ENCODE measurements at regions not wholly inside any gene's neighbourhood (a gene's known extent, or its start where the extent isn't known, plus 50 kb on each side); places are given as distances from the start of the nearest gene placed in this dataset.
"Not testable (repeated sequence)": the region's sequence is repeated elsewhere in the genome, so short reads cannot be mapped to it uniquely, and the experiment has no call there.

DNA sequence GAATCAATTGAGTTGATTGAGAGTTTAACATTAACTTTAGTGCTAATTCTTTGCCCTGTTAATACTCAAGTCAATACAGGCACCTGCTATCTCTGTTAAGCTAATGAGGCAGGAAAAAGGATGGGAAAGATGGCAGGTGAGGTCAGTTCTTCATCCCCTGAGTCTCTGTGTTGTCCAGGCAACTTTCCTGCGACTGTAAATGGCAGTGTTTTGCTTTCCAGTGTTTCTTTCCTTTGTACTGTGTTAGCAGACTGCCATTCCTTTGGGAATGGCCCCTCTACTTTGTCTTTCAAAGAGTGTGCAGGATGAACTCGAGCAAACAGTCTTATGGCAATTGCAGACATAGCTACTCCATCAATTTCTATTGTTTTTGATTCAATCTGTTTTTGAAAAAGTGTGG, 202.2 kb upstream of the VLDLR start:
- DNase-seq: no peak
- CTCF ChIA-PET: no interaction called here
- no peak overlapping the region for H3K4me3 Mint-ChIP-seq
- no peak overlapping the region for H3K27ac Mint-ChIP-seq
- H3K36me3 Mint-ChIP-seq: no peaks in the 10 kb centered on the region
- no peaks in the 10 kb centered on the region for H3K9me3 Mint-ChIP-seq
- no peaks in the 10 kb centered on the region for H3K27me3 Mint-ChIP-seq
- H3K4me1 Mint-ChIP-seq: no peaks in the 10 kb centered on the region

DNA sequence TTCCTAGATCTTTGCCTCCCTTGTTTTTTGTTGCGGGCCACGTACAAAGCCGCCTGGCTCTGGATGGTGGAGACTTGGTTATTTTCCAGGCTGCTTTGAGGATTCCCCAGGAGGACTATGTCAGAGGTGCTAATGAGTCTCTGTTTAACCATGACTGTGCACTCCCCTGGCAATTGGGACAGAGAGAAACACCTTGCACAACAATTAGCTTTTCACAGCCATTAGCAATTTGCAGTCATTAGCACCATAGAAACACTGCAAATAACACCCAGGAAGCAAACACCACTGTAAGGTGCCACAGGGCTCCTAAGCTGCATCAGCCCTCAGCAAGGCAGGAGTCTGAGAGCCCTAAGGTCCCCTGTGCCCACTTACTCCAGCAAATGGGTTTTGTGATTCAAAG, 201.0 kb upstream of the VLDLR start:
- Mint-ChIP-seq H3K36me3 (no peaks in the 10 kb centered on the region), H3K27me3 (no peaks in the 10 kb centered on the region), H3K4me1 (no peaks in the 10 kb centered on the region), H3K9me3 (no peaks in the 10 kb centered on the region), H3K4me3 (no peak overlapping the region), H3K27ac (no peak overlapping the region)
- CTCF ChIA-PET: no interaction called here
- DNase-seq: no peak

DNA sequence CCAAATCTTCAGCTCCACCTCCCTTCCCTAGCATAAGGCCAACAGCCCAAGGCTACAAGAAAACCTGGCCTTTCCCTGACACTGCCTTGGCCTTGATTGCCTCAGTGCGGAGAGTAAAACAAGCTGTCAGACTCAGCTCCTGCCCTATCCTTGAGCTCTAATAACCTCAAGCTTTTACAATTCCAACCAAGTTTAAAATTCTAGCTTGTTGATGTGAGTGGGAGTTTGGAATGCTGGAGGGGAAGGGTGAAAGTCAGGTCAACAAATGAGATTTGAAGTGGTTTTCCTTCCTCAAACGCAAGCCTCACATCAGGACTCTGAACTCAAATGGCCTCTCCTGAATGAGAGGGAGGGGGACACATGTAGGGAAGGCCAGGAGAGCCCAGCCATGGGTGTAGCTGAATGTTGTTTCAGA, 197.0 kb upstream of the VLDLR start:
- Mint-ChIP-seq H3K9me3 (no peaks in the 10 kb centered on the region), H3K27me3 (no peaks in the 10 kb centered on the region), H3K4me3 (no peak overlapping the region), H3K4me1 (no peaks in the 10 kb centered on the region), H3K27ac (no peak overlapping the region), H3K36me3 (no peaks in the 10 kb centered on the region)
- CTCF ChIA-PET: no interaction called here
- DNase-seq: no peak

DNA sequence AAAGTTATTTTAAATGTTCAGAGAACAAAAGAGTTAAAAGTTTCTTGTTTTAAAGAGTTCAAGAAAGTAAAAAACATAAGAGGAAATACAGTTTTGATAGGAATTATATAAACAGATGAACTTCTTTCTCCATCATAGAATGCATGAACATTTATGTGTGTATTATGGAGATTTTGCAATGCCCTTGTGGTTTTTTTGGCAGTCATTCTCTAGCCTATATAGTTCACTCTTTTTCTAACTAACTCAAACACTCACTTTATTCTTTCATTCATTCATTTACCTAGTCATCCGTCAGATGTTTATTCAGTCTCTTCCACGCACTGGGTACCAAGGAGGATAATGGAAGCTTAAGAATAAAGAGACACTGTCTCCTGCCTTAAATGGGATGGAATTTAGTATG, 195.9 kb upstream of the VLDLR start:
- CTCF ChIA-PET: no interaction called here
- Mint-ChIP-seq H3K27me3 (no peaks in the 10 kb centered on the region), H3K36me3 (no peaks in the 10 kb centered on the region), H3K27ac (no peak overlapping the region), H3K4me3 (no peak overlapping the region), H3K4me1 (no peaks in the 10 kb centered on the region), H3K9me3 (no peaks in the 10 kb centered on the region)
- no peak for DNase-seq

DNA sequence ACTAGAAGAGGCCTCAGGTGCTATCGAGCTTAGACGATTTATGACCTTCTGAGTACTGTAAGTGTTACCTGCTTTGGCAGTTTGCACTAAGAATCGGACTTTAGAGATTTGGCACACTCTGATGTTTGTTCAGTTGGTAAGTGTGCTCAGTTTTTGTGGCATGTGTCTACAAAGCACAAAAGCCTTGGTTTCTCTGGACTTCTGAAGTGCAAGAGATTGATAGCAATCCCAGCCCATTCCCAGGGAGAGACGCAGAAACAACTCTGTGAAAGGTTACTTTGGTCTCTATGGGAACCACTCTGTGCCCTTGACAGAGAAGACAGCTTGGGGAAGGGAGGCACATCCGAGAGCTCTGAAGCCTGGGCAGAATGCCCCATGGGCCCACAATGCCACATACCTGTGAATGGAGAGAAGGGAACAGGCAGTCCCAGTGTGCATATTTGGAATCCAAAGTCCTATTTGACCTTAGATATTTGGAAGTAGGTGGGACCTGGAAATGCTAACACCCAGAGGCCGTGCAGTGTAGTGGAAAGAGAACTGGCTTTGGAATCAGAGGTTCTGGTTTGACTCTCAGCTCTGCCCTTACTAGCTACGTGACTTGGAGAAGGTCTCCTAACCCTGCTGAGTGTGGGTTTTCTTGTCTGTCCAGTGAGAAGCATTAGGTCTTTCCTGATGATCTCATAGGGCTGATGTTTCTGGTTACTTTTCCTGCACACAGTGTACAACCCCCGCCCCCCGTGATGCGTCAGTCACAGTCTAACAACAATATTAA, 194.3 kb upstream of the VLDLR start:
- no peak overlapping the region for H3K27ac Mint-ChIP-seq
- H3K27me3 Mint-ChIP-seq: no peaks in the 10 kb centered on the region
- DNase-seq: no peak
- H3K36me3 Mint-ChIP-seq: no peaks in the 10 kb centered on the region
- H3K4me3 Mint-ChIP-seq: no peak overlapping the region
- no peaks in the 10 kb centered on the region for H3K9me3 Mint-ChIP-seq
- CTCF ChIA-PET: no interaction called here
- no peaks in the 10 kb centered on the region for H3K4me1 Mint-ChIP-seq

DNA sequence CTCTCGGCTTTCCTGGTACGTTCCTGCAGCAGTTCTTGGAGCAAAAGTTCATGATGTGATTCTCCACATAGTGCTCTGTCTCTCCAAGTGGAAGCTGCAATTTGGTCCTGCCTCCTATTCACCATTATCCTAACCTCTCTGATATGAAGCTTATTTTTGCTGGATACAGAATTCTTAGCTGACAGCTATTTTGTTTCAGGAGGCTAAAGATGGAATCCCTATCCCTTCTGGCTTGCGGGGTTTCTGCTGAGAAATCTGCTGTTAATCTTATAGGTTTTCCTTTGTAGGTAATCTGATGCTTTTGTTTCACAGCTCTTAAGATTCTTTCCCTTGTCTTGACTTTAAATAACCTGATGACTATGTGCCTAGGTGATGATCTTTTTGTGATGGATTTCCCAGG, 181.6 kb upstream of the VLDLR start:
- Mint-ChIP-seq H3K27me3 (no peaks in the 10 kb centered on the region), H3K4me3 (no peak overlapping the region), H3K4me1 (no peaks in the 10 kb centered on the region), H3K36me3 (no peaks in the 10 kb centered on the region), H3K9me3 (peaks cover 11% of the 10 kb centered on the region), H3K27ac (no peak overlapping the region)
- no peak for DNase-seq
- CTCF ChIA-PET: no interaction called here

DNA sequence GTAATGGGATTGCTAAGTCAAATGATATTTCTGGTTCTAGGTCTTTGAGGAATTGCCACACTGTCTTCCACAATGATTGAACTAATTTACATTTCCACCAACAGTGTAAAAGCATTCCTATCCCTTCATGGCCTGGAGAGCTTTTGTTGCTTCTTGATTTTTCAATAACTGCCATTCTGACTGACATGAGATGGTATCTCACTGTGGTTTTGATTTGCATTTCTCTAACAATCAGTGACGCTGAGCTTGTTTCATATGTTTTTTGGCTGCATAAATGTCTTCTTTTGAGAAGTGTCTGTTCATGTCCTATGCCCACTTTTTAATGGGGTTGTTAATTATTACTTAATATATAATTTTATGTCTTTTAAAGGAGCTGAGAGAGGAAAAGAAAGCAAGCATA, 177.7 kb upstream of the VLDLR start:
- not testable (repeated sequence) for H3K27me3 Mint-ChIP-seq

DNA sequence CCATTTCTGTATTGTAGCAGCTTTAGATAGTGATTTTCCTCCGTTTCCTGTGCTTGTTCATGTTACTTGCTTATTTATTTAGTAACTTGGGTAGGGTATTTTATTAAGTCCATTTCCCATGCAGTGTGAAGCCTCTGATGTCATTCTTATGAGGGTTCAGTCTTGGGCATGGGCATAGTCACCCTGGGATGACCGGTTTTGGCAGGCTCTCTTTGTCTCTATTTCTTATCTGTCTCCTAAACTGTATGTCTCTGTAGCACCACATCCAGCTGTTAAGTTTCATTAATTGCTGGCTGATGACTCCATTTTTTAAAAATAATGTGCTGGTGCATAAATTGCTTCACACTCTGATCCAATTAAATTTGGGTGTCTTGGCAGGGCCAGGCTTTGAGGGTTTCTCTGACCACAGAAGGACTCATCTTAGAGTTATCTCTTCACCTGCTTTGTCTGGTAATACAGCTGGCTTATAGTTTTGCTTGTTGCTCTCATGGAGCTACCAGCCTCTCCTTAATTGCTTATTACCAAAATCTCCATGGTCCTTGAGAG, 173.3 kb upstream of the VLDLR start:
- no peak overlapping the region for H3K27ac Mint-ChIP-seq
- DNase-seq: no peak
- peaks cover 4% of the 10 kb centered on the region for H3K9me3 Mint-ChIP-seq
- CTCF ChIA-PET: no interaction called here
- no peaks in the 10 kb centered on the region for H3K4me1 Mint-ChIP-seq
- no peak overlapping the region for H3K4me3 Mint-ChIP-seq
- H3K27me3 Mint-ChIP-seq: no peaks in the 10 kb centered on the region
- H3K36me3 Mint-ChIP-seq: no peaks in the 10 kb centered on the region

More for the DNA sequence above, 177.7 kb upstream of the VLDLR start:
- H3K27ac Mint-ChIP-seq, H3K36me3 Mint-ChIP-seq, H3K4me1 Mint-ChIP-seq, H3K4me3 Mint-ChIP-seq, DNase-seq, CTCF ChIA-PET: not testable (repeated sequence)
- H3K9me3 Mint-ChIP-seq: peaks cover 11% of the 10 kb centered on the region

DNA sequence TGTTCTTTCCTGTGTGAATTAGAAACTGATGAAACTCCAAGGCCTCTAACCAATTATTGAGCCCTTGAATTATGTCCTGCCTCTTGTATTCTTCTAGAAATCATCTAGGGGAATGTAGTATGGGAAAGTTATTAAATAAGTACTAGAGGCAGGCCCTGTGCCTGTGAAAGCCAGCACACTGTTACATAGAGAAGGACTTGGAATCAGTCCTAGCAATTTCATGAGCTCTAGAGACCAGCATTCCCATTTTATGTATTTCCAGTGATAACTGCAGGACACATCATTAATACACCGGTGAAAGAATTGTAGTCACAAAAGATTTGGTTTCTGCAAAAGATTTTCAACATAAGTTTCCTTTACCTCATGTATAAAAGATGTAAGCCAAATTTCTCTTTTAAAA, 168.5 kb upstream of the VLDLR start:
- Mint-ChIP-seq H3K36me3 (no peaks in the 10 kb centered on the region), H3K4me1 (no peaks in the 10 kb centered on the region), H3K27ac (no peak overlapping the region), H3K9me3 (no peaks in the 10 kb centered on the region), H3K4me3 (no peak overlapping the region), H3K27me3 (no peaks in the 10 kb centered on the region)
- DNase-seq: no peak
- CTCF ChIA-PET: no interaction called here

DNA sequence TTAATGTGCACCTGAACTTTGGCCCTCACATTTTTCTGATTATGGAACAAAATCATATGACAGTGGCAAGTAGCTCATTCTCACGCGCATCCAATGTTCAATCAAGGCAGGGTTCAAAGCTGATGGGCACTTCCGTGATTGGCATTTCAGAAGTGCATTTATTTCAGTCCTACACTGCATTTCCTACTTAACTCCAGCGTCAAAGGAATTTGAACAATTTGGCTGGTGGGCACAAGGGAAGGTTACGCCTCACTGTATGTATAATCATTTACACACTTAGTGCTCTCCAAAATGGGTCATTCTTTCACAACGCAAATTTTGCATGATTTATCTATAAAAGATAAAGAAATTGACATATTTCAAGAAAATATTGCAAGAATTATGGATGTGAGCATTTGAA, 167.9 kb upstream of the VLDLR start:
- Mint-ChIP-seq H3K27ac (no peak overlapping the region), H3K4me3 (no peak overlapping the region)
- CTCF ChIA-PET: no interaction called here

DNA sequence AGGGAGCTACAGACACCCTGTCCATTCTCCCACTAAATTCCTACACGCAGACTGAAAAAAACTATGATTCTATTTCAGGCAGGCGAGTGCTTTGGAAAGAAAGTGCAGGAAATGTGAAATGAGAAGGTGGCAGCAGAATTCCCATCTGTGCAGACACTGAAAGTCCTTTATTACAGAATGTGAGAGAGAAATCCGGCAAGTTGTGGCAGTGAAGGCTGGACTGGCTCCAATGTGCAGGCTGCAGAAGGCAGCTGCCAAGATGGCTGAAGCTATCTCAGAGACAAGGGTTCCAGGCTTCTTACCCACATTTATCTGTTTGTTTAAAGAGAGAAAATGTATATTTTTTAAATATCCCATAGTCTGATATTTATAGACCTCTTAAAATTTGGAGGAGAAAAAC, 161.8 kb upstream of the VLDLR start:
- Mint-ChIP-seq H3K27me3 (peaks cover 4% of the 10 kb centered on the region), H3K36me3 (no peaks in the 10 kb centered on the region), H3K9me3 (no peaks in the 10 kb centered on the region), H3K4me1 (no peaks in the 10 kb centered on the region), H3K27ac (no peak overlapping the region), H3K4me3 (no peak overlapping the region)
- no peak for DNase-seq
- CTCF ChIA-PET: no interaction called here

More for the DNA sequence above, 167.9 kb upstream of the VLDLR start:
- DNase-seq: no peak
- H3K9me3 Mint-ChIP-seq: no peaks in the 10 kb centered on the region
- no peaks in the 10 kb centered on the region for H3K4me1 Mint-ChIP-seq
- H3K27me3 Mint-ChIP-seq: no peaks in the 10 kb centered on the region
- no peaks in the 10 kb centered on the region for H3K36me3 Mint-ChIP-seq

DNA sequence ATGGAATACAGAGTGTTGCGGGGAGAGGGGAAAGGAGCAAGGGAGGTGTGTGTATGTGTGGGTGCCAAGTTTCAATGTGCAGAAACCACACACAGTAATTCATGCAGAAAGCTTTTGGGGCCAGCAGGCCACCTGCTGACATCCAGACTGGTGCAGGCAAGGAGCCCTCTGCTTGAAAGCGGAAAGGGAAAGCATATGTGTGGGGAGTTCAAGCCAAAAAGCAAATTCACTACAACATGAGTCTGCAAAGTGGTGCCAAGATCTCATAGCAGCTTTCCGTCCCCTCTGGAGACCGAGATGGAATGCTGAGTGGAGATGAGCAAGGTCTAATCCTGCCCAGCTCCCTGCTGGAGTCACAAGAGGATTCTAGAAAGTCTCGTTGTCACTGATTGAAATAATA, 159.7 kb upstream of the VLDLR start:
- Mint-ChIP-seq H3K4me3 (no peak overlapping the region), H3K4me1 (no peaks in the 10 kb centered on the region), H3K36me3 (no peaks in the 10 kb centered on the region), H3K27ac (no peak overlapping the region), H3K9me3 (no peaks in the 10 kb centered on the region), H3K27me3 (peaks cover 4% of the 10 kb centered on the region)
- CTCF ChIA-PET: no interaction called here
- DNase-seq: no peak

DNA sequence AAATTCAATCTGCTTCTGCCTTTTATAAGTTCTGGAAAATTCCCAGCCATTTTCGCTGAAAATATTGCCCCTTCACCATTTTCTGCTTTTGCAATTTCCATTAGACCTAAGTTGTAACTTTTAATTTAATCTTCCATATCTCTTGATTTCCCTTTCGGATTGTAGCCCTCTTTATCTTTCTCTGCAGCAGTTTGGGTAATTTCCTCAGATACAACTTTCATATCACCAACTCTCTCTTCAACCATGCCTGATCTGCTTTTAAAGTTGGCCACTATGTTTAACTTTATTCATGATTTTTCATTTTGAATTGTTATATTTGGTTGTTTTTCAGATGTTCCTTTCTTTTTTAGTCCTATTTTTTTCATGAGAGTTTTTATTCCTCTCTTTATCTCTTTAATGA, 157.0 kb upstream of the VLDLR start:
- CTCF ChIA-PET: no interaction called here
- Mint-ChIP-seq H3K27ac (no peak overlapping the region), H3K27me3 (peaks cover 4% of the 10 kb centered on the region), H3K4me1 (no peaks in the 10 kb centered on the region), H3K36me3 (no peaks in the 10 kb centered on the region), H3K4me3 (no peak overlapping the region), H3K9me3 (no peaks in the 10 kb centered on the region)
- DNase-seq: no peak

DNA sequence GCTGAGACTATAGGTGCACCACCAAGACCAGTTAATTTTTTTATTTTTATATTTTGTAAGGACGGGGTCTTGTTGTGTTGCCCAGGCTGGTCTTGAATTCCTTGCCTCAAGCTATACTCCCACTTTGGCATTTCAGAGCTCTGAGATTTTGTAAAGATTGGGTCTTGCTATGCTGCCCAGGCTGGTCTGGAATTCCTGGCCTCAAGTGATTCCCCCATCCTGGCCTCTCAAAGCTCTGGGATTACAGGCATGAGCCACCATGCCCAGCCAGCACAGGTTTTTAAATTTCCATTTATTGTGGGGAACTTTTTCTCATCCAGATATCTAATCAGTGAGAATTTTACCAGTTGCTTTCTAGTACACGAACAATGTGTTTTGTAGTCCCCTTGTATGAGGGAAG, 156.1 kb upstream of the VLDLR start:
- no peaks in the 10 kb centered on the region for H3K9me3 Mint-ChIP-seq
- H3K4me3 Mint-ChIP-seq: no peak overlapping the region
- DNase-seq: no peak
- no peaks in the 10 kb centered on the region for H3K4me1 Mint-ChIP-seq
- no peak overlapping the region for H3K27ac Mint-ChIP-seq
- CTCF ChIA-PET: no interaction called here
- H3K27me3 Mint-ChIP-seq: peaks cover 4% of the 10 kb centered on the region
- no peaks in the 10 kb centered on the region for H3K36me3 Mint-ChIP-seq

DNA sequence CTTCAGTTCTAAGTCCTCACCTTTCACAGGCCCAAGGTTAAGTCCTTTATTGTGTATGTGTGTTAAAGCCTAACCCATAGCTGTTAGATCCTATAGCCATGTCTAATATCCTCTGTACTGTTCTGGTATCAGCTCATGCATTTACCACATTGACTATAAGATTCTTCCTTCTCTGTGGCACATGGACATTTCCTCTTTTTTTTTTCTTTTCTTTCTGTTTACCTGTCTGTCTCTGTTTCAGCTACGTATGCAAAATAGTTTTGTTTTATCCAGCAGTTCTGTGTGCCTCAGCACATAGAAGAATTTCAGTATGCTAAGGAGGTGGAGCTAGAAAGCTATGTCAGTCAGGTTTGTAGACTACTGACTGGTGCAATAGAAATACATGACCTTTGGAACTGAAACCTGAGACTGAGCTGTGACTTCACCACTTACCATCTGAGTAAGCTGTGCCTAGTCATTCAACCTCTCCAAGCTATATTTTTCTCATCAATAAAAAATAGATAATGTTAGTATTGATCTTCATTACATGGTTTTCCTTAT, 155.6 kb upstream of the VLDLR start:
- H3K27ac Mint-ChIP-seq: no peak overlapping the region
- H3K9me3 Mint-ChIP-seq: no peaks in the 10 kb centered on the region
- H3K4me1 Mint-ChIP-seq: no peaks in the 10 kb centered on the region
- no peak overlapping the region for H3K4me3 Mint-ChIP-seq
- H3K36me3 Mint-ChIP-seq: no peaks in the 10 kb centered on the region
- CTCF ChIA-PET: no interaction called here
- DNase-seq: no peak
- peaks cover 4% of the 10 kb centered on the region for H3K27me3 Mint-ChIP-seq

Data from activated naive CD4-positive, alpha-beta T cell treated with anti-CD3 and anti-CD28 coated beads, Interleukin-2, amount 10 ng/mL, durations not matched to agents 7 days and 5 days (primary cell).